Bronchial epithelial cell (primary cell): ENCODE measurements at regions not wholly inside any gene's neighbourhood (a gene's known extent, or its start where the extent isn't known, plus 50 kb on each side); places are given as distances from the start of the nearest gene placed in this dataset.

Experiments
- DNase-seq: peaks from one replicate; pipeline ENCODE4 v3.0.0-alpha.2; 2010; ENCODE audit warnings: low read depth
- FAIRE-seq: peaks from 2 replicates; lab custom pipeline; 2011; peaks lifted over from hg19 to GRCh38; lab: Jason Lieb, UNC
- H3K27me3 ChIP-seq: 2 replicates; pipeline ENCODE4 v1.5.1; 2011; ENCODE audit warnings: low read length; ENCODE audit not compliant: control insufficient read depth, insufficient read depth
- H3K36me3 ChIP-seq: 2 replicates; pipeline ENCODE4 v1.5.1; 2011; ENCODE audit warnings: low read length; ENCODE audit not compliant: control insufficient read depth, insufficient read depth
- H3K4me3 ChIP-seq: 2 replicates; pipeline ENCODE4 v1.5.1; 2011; ENCODE audit warnings: mild to moderate bottlenecking, low read depth, low read length, control low read depth
- TF ChIP-seq, protein P1 (sequence below): IDR thresholded peaks from 2 replicates; pipeline ENCODE4 v1.5.1; 2011; ENCODE audit warnings: mild to moderate bottlenecking, moderate library complexity, low read length, control low read depth, inconsistent platforms; ENCODE audit not compliant: insufficient read depth, severe bottlenecking

DNA sequence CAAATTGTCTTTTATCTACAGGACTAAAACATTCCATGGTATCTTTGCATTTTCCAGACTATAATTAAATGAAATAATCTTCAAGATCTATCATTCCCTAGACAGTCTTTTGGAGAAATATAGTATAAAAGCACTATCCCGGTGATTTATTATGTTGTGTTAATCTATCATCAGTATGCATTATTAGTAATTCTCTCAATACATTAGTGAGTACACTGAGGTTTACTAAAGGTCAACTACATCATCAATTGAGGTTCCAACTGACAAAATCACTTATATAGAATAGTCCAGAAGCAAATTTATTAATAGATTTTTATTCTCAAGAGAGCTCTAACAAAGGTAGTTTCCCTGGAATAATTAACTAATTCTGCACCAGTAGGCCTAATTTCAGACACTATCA, 169.6 kb downstream of the KCNA4 start:
- FAIRE-seq (no peak), DNase-seq (no peak)
- H3K4me3 ChIP-seq: no peak overlapping the region
- no peaks in the 10 kb centered on the region for H3K27me3 ChIP-seq
- TF ChIP-seq, protein P1, sequence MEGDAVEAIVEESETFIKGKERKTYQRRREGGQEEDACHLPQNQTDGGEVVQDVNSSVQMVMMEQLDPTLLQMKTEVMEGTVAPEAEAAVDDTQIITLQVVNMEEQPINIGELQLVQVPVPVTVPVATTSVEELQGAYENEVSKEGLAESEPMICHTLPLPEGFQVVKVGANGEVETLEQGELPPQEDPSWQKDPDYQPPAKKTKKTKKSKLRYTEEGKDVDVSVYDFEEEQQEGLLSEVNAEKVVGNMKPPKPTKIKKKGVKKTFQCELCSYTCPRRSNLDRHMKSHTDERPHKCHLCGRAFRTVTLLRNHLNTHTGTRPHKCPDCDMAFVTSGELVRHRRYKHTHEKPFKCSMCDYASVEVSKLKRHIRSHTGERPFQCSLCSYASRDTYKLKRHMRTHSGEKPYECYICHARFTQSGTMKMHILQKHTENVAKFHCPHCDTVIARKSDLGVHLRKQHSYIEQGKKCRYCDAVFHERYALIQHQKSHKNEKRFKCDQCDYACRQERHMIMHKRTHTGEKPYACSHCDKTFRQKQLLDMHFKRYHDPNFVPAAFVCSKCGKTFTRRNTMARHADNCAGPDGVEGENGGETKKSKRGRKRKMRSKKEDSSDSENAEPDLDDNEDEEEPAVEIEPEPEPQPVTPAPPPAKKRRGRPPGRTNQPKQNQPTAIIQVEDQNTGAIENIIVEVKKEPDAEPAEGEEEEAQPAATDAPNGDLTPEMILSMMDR: no peak
- H3K36me3 ChIP-seq: no peaks in the 10 kb centered on the region

DNA sequence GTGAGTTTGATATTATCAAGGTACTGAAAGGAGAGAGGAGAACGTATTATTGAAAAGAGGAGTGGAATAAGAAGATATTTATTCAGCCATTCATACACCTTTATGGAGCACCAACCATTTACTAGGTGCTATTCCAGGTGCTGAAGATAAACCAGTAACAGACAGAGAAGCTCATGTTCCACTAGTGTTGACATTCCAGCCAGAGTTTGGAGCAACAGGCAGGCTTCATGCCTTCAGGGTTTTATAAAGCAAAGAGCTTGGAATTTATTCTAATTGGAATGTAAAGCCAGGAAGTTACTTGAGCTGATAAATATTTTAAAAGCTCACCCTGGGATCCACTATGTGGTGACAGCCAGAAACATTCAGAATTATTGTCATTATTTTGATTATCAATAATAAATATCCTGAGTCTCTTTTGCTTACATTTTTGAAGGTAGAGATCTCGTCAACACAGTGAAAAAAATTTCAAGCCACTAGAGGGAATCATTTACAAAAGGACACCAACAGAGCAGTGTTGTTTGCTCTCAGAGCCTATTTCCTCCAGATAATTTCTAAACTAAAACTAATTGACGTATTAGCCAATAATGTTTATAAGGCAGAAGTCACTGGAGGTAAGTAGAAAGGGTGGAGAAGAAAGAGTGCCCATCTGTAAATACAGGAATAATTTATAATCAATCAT, 172.0 kb downstream of the KCNA4 start:
- TF ChIP-seq, protein P1: no peak
- Histone ChIP-seq H3K27me3 (no peaks in the 10 kb centered on the region), H3K36me3 (no peaks in the 10 kb centered on the region), H3K4me3 (no peak overlapping the region)
- DNase-seq (peak; percentile 4), FAIRE-seq (no peak)

DNA sequence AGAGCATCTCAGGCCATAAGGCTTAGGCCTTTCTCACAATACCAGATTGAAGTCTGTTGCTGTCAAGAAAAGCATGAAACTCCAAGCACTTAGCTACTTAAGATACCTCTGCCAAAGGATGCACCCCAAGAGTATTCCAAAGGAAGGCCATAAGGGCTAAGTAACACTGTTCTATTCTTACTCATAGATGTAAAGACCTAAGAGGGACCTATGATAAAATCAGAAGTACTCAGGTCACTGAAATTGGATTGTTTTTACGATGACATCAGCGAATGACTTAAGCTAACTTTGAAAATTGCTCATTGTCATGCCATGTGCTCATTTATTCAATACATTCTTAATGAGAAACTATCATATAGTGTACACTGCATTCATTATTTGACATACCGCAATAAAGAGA, 172.8 kb downstream of the KCNA4 start:
- H3K4me3 ChIP-seq: no peak overlapping the region
- TF ChIP-seq, protein P1: no peak
- no peak for DNase-seq
- no peak for FAIRE-seq
- no peaks in the 10 kb centered on the region for H3K27me3 ChIP-seq
- H3K36me3 ChIP-seq: no peaks in the 10 kb centered on the region

DNA sequence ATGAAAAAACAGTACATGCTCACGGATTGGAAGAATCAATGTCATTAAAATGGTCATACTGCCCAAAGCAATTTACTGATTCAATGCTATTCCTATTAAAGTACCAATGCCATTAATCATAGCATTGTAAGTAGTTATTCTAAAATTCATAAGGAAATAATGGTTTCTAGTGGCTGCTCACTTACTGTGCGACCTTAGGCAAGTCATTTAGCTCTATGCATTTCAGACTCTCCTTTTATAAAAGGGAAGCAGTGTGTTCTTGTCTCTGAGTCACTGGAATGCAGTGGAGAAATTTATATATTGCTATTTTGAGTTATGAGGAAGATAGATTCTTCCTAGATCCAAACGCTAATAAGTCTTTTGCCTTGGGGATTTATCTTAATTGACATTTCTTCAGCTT, 174.8 kb downstream of the KCNA4 start:
- Histone ChIP-seq H3K4me3 (no peak overlapping the region), H3K36me3 (no peaks in the 10 kb centered on the region), H3K27me3 (no peaks in the 10 kb centered on the region)
- TF ChIP-seq, protein P1: no peak
- no peak for FAIRE-seq
- peak; percentile 15 for DNase-seq

DNA sequence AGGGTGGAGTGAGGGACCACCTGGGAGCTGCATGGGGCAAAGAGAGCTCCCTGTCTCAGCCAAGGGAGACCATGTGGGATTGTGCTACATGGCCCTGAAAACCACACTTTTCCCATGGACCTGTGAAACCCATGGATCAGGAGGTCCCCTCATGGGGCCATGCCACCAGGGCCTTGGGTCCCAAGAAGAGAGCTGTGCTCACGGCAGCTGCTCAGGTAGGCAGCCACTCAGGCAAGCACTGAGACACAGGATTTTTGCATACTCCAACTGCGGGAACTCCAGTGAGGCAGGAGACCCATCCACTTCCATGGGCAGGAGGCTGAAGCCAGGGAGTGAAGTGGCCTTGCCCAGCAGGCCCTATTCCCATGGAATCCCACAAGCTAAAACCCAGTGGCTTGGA, 190.0 kb downstream of the KCNA4 start:
- FAIRE-seq (no peak), DNase-seq (no peak)
- H3K27me3 ChIP-seq: no peaks in the 10 kb centered on the region
- TF ChIP-seq, protein P1: no peak
- no peak overlapping the region for H3K4me3 ChIP-seq
- no peaks in the 10 kb centered on the region for H3K36me3 ChIP-seq

GRCh38 chr11:29816359-29816758, 200.5 kb downstream of the KCNA4 start:
- FAIRE-seq: no peak

More at GRCh38 chr11:29816359-29816758, 200.5 kb downstream of the KCNA4 start:
- DNase-seq: no peak
- Histone ChIP-seq H3K4me3 (no peak overlapping the region), H3K36me3 (no peaks in the 10 kb centered on the region), H3K27me3 (no peaks in the 10 kb centered on the region)
- TF ChIP-seq, protein P1: no peak
